ENCODE measurements at regions not wholly inside any gene's neighbourhood (a gene's known extent, or its start where the extent isn't known, plus 50 kb on each side); places are given as distances from the start of the nearest gene placed in this dataset.
A peak's percentile ranks its signal among the peaks of the same experiment; 100 is the strongest.

GRCh38 chr12:64931321-64931720 is 106.9 kb downstream of the TBC1D30 start:
- no peak for DNase-seq (ENCODE audit: low read depth)

GRCh38 chr12:64931981-64932380 is 107.5 kb downstream of the TBC1D30 start:
- DNase-seq (ENCODE audit: low read depth), result no peak

GRCh38 chr12:64933791-64934190 is 109.3 kb downstream of the TBC1D30 start:
- no peak for DNase-seq (ENCODE audit: low read depth)

- DNase-seq (ENCODE audit: low read depth), result no peak
Measured at GRCh38 chr12:64937452-64937851, 113.0 kb downstream of the TBC1D30 start.

GRCh38 chr12:64938179-64938578 is 113.7 kb downstream of the TBC1D30 start:
- no peak for DNase-seq (ENCODE audit: low read depth)

GRCh38 chr12:64943686-64944085 is 119.2 kb downstream of the TBC1D30 start:
- peak; percentile 72 for DNase-seq (ENCODE audit: low read depth)

GRCh38 chr12:64944966-64945365 is 120.5 kb downstream of the TBC1D30 start:
- DNase-seq (ENCODE audit: low read depth), result peak; percentile 15

- no peak for DNase-seq (ENCODE audit: low read depth)
Measured at GRCh38 chr12:64946132-64946829, 121.8 kb downstream of the TBC1D30 start.

- DNase-seq (ENCODE audit: low read depth), result no peak
Measured at GRCh38 chr12:64950711-64951298, 126.4 kb downstream of the TBC1D30 start.

GRCh38 chr12:64951944-64952343 is 127.5 kb downstream of the TBC1D30 start:
- DNase-seq (ENCODE audit: low read depth), result no peak

GRCh38 chr12:64955746-64956145 is 131.3 kb downstream of the TBC1D30 start:
- DNase-seq (ENCODE audit: low read depth), result no peak

- no peak for DNase-seq (ENCODE audit: low read depth)
Measured at GRCh38 chr12:64965920-64966319, 141.5 kb downstream of the TBC1D30 start.

- peak; percentile 90 for DNase-seq (ENCODE audit: low read depth)
Measured at GRCh38 chr12:64968989-64969819, 144.8 kb downstream of the TBC1D30 start.

- peak; percentile 41 for DNase-seq (ENCODE audit: low read depth)
Measured at GRCh38 chr12:64976131-64976530, 145.0 kb downstream of the WIF1 start.

- no peak for DNase-seq (ENCODE audit: low read depth)
Measured at GRCh38 chr12:64983771-64984278, 137.3 kb downstream of the WIF1 start.

GRCh38 chr12:64991121-64991611 is 129.9 kb downstream of the WIF1 start:
- peak; percentile 39 for DNase-seq (ENCODE audit: low read depth)

- no peak for DNase-seq (ENCODE audit: low read depth)
Measured at GRCh38 chr12:64992116-64992515, 129.0 kb downstream of the WIF1 start.

- peak; percentile 17 for DNase-seq (ENCODE audit: low read depth)
Measured at GRCh38 chr12:64992641-64993040, 128.5 kb downstream of the WIF1 start.

GRCh38 chr12:64993461-64993860 is 127.6 kb downstream of the WIF1 start:
- DNase-seq (ENCODE audit: low read depth), result no peak

- DNase-seq (ENCODE audit: low read depth), result no peak
Measured at GRCh38 chr12:64995816-64996215, 125.3 kb downstream of the WIF1 start.

- no peak for DNase-seq (ENCODE audit: low read depth)
Measured at GRCh38 chr12:64997858-64998257, 123.2 kb downstream of the WIF1 start.
